ENCODE measurements at regions not wholly inside any gene's neighbourhood (a gene's known extent, or its start where the extent isn't known, plus 50 kb on each side); places are given as distances from the start of the nearest gene placed in this dataset.

- H3K36me3 ChIP-seq (ENCODE audit: control insufficient read depth, insufficient read depth, low read length) = no peaks in the 10 kb centered on the region
- ChIA-PET POLR2A (no interaction called here), CTCF (no interaction called here)
- TF ChIP-seq, protein P1, sequence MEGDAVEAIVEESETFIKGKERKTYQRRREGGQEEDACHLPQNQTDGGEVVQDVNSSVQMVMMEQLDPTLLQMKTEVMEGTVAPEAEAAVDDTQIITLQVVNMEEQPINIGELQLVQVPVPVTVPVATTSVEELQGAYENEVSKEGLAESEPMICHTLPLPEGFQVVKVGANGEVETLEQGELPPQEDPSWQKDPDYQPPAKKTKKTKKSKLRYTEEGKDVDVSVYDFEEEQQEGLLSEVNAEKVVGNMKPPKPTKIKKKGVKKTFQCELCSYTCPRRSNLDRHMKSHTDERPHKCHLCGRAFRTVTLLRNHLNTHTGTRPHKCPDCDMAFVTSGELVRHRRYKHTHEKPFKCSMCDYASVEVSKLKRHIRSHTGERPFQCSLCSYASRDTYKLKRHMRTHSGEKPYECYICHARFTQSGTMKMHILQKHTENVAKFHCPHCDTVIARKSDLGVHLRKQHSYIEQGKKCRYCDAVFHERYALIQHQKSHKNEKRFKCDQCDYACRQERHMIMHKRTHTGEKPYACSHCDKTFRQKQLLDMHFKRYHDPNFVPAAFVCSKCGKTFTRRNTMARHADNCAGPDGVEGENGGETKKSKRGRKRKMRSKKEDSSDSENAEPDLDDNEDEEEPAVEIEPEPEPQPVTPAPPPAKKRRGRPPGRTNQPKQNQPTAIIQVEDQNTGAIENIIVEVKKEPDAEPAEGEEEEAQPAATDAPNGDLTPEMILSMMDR (IDR thresholded peaks at IDR 0.05; ENCODE audit: insufficient read depth, low read depth, low read length) = no peak
- DNase-seq (ENCODE audit: low read depth) = no peak
- no peak overlapping the region for H3K4me3 ChIP-seq (ENCODE audit: low read depth, low read length)
- H3K27me3 ChIP-seq (ENCODE audit: control insufficient read depth, insufficient read depth, low read length) = no peaks in the 10 kb centered on the region
Measured at GRCh38 chr3:77707281-77707680, 667.4 kb downstream of the ROBO2 start.

DNA sequence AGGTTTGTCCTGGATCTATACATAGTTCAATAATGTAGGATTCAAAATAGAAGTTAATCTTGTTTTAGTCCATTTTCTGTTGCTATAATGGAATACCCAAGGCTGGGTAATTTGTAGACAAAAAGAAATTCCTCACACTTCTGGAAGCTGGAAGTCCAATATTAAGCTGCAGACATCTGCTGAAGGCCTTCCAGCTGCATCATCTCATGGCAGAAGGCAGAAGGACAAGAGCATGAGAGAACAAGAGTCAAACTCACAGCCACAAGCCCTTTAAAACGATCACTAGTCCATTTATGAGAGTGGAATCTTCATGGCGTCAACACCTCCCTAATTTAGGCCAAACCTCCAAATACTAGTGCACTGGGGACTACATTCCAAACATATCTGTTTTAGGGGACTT lies 669.3 kb downstream of the ROBO2 start:
- POLR2A ChIA-PET = no interaction called here
- CTCF ChIA-PET = no interaction called here
- Histone ChIP-seq H3K36me3 (ENCODE audit: control insufficient read depth, insufficient read depth, low read length) (no peaks in the 10 kb centered on the region), H3K4me3 (ENCODE audit: low read depth, low read length) (no peak overlapping the region), H3K27me3 (ENCODE audit: control insufficient read depth, insufficient read depth, low read length) (no peaks in the 10 kb centered on the region)
- DNase-seq (ENCODE audit: low read depth) = no peak
- TF ChIP-seq, protein P1 (IDR thresholded peaks at IDR 0.05; ENCODE audit: insufficient read depth, low read depth, low read length) = no peak

DNA sequence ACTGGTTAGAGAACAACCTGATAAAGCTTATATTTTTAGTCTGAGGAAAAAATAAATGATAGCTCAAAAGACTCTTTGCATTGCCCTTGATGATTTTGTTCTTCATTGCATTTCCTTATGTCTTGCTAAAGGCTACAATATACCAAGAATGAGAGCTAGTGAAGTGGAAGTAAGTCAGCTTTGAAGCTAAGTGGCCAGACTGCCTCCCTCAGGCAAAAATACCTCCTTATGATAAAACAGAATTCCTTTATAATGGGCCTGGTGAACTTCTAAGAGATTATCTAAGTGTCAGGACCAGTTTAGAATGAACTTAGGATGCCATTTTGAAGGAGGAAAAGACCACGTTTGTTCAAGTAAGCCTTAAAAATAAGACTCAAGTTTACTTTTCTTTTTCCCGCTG lies 678.4 kb downstream of the ROBO2 start:
- ChIA-PET CTCF (interaction anchor here (1.5 kb wide), 1 partner anchor 12 kb away, joined by 3 read pairs; no protein-coding TSS in a partner anchor), POLR2A (no interaction called here)
- no peaks in the 10 kb centered on the region for H3K36me3 ChIP-seq (ENCODE audit: control insufficient read depth, insufficient read depth, low read length)
- TF ChIP-seq, protein P1 (IDR thresholded peaks at IDR 0.05; ENCODE audit: insufficient read depth, low read depth, low read length) = no peak
- H3K27me3 ChIP-seq (ENCODE audit: control insufficient read depth, insufficient read depth, low read length) = no peaks in the 10 kb centered on the region
- no peak overlapping the region for H3K4me3 ChIP-seq (ENCODE audit: low read depth, low read length)
- DNase-seq (ENCODE audit: low read depth) = no peak

DNA sequence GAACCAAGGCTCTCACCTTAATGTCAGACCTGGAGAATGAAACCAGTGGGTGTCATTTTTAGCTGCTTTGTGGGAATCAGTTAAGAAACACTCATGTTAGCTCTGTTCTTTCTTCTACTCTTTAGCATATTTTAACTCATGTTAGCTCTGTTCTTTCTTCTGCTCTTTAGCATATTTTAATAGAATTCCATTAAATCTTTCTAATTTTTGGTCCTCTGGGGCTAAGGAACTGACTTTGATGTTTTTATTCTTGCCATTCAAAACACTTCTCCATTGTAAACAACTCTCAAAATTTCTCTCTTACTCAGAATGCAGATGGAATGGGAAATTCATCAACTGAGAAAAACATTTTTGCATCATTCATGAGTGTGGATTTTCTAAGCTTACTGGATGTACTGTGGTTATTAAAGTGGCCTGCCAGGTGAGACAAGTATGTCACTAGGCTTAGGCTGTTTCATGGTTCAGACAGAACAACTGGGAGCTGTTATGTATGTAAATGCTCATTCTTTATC lies 680.6 kb downstream of the ROBO2 start:
- ChIA-PET CTCF (no interaction called here), POLR2A (no interaction called here)
- Histone ChIP-seq H3K36me3 (ENCODE audit: control insufficient read depth, insufficient read depth, low read length) (no peaks in the 10 kb centered on the region), H3K27me3 (ENCODE audit: control insufficient read depth, insufficient read depth, low read length) (no peaks in the 10 kb centered on the region), H3K4me3 (ENCODE audit: low read depth, low read length) (no peak overlapping the region)
- TF ChIP-seq, protein P1 (IDR thresholded peaks at IDR 0.05; ENCODE audit: insufficient read depth, low read depth, low read length) = no peak
- no peak for DNase-seq (ENCODE audit: low read depth)

- TF ChIP-seq, protein P1 (IDR thresholded peaks at IDR 0.05; ENCODE audit: insufficient read depth, low read depth, low read length) = no peak
- H3K27me3 ChIP-seq (ENCODE audit: control insufficient read depth, insufficient read depth, low read length) = no peaks in the 10 kb centered on the region
- ChIA-PET CTCF (no interaction called here), POLR2A (no interaction called here)
- DNase-seq (ENCODE audit: low read depth) = peak; percentile 6
- no peaks in the 10 kb centered on the region for H3K36me3 ChIP-seq (ENCODE audit: control insufficient read depth, insufficient read depth, low read length)
- H3K4me3 ChIP-seq (ENCODE audit: low read depth, low read length) = no peak overlapping the region
Measured at GRCh38 chr3:77726517-77726916, 686.6 kb downstream of the ROBO2 start.
